ENCODE measurements at regions not wholly inside any gene's neighbourhood (a gene's known extent, or its start where the extent isn't known, plus 50 kb on each side); places are given as distances from the start of the nearest gene placed in this dataset.

DNA sequence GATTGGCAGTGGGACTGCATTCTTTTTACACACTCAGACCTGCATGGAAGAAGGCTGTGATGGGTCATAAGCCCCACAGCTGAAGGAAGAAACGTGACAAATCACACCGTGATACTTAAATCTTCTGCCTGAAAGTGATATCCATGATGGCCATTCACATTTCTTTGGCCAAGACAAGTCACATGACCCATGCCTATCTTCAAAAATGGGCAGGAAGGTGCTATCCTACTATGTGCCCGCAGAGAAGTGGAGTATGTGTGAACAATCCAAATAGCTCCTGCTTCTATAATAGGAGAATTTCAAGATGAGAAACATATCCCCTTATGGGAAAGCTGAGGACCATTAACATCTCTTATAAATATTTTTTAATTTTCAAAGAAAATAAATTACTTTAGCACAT lies 56.6 kb upstream of the TEAD1 start:
- Histone ChIP-seq H3K4me3 (replicated peaks in 1 of 3) (no peak overlapping the region), H3K27me3 (no peaks in the 10 kb centered on the region), H3K36me3 (no peaks in the 10 kb centered on the region), H3K9me3 (no peaks in the 10 kb centered on the region), H3K4me1 (no peaks in the 10 kb centered on the region), H3K27ac (no peak overlapping the region)
- WGBS, 2 donors, result 90 to 97% methylated on average over 3 of the region's 3 CpGs
- no peak for TF ChIP-seq POLR2A (IDR thresholded peaks at IDR 0.05)
- TF ChIP-seq, protein P1, sequence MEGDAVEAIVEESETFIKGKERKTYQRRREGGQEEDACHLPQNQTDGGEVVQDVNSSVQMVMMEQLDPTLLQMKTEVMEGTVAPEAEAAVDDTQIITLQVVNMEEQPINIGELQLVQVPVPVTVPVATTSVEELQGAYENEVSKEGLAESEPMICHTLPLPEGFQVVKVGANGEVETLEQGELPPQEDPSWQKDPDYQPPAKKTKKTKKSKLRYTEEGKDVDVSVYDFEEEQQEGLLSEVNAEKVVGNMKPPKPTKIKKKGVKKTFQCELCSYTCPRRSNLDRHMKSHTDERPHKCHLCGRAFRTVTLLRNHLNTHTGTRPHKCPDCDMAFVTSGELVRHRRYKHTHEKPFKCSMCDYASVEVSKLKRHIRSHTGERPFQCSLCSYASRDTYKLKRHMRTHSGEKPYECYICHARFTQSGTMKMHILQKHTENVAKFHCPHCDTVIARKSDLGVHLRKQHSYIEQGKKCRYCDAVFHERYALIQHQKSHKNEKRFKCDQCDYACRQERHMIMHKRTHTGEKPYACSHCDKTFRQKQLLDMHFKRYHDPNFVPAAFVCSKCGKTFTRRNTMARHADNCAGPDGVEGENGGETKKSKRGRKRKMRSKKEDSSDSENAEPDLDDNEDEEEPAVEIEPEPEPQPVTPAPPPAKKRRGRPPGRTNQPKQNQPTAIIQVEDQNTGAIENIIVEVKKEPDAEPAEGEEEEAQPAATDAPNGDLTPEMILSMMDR (IDR thresholded peaks at IDR 0.05), result no peak
- intact Hi-C loops (cut with DNase I), result no loop called here
- no peak for DNase-seq

DNA sequence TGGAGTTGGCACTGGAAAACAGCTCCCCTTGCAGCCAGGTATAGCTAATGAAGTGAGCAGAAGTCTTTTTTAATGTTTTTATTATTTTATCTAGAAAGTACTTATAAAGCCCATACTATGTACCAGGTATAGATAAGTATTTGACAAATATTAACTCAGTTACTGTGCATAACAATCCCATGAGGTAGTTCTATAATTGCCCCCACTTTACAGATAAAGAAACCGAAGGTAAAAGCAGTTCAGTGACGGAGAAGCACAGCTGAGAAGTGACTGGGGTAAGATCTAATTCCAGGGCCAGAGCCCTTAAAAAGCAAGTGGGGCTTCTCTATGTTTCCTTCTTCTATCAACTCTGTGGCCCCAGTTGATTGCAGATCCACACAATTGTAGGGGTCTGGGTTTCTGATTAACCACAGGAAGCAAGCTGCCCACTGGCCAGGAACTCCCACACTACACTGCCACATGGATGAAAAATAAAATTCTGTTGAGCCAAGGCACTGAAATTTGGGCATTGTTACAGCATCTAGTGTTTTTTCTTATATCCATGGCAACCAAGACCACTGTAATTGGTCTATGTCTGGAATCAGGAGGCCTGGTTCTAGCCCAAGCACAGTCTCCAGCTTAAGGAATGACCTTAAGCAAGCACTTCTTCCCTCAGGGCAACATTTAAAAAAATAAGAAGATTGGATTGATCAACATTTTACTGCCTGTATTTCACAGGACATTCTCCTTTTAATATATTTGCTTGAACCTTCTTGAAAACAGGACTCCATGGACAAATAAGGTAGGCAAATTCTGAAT lies 55.3 kb upstream of the TEAD1 start:
- TF ChIP-seq POLR2A (IDR thresholded peaks at IDR 0.05), result no peak
- TF ChIP-seq, protein P1 (IDR thresholded peaks at IDR 0.05), result no peak
- Histone ChIP-seq H3K4me3 (replicated peaks in 1 of 3) (no peak overlapping the region), H3K9me3 (no peaks in the 10 kb centered on the region), H3K36me3 (no peaks in the 10 kb centered on the region), H3K27ac (no peak overlapping the region), H3K27me3 (no peaks in the 10 kb centered on the region), H3K4me1 (no peaks in the 10 kb centered on the region)
- DNase-seq, result no peak
- 98 to 100% methylated on average over 2 of the region's 2 CpGs for WGBS, 2 donors
- intact Hi-C loops (cut with DNase I), result no loop called here

DNA sequence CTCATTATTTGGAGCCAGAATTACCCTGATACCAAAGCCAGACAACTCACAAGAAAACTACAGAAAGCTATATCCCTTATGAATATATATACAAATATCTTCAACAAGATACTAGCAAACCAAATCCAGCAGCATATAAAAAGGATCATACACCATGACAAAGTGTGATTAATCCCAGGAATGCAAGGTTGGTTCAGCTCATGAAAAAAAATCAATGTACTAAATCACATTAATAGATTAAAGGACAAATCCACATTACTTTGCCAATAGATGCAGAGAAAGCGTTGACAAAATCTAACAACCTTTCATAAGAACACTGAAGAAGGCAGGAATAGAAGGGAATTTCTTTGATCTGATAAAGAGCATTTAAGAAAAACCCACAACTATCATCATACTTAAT lies 50.4 kb upstream of the TEAD1 start:
- no peaks in the 10 kb centered on the region for H3K4me1 ChIP-seq
- intact Hi-C loops (cut with DNase I), result no loop called here
- H3K27ac ChIP-seq, result no peak overlapping the region
- TF ChIP-seq, protein P1 (IDR thresholded peaks at IDR 0.05), result no peak
- TF ChIP-seq POLR2A (IDR thresholded peaks at IDR 0.05), result no peak
- no peaks in the 10 kb centered on the region for H3K27me3 ChIP-seq
- no peak for DNase-seq
- no peaks in the 10 kb centered on the region for H3K9me3 ChIP-seq
- H3K4me3 ChIP-seq (replicated peaks in 1 of 3), result no peak overlapping the region
- WGBS, 2 donors, result 38 to 41% methylated on average over 1 of the region's 1 CpG
- H3K36me3 ChIP-seq, result no peaks in the 10 kb centered on the region
